Hematopoietic multipotent progenitor cell treated with erythropoietin and hydrocortisone succinate and interleukin-3 and kit ligand, for 15 days (in vitro differentiated cells): ENCODE measurements at regions not wholly inside any gene's neighbourhood (a gene's known extent, or its start where the extent isn't known, plus 50 kb on each side); places are given as distances from the start of the nearest gene placed in this dataset.

ENCODE experiments used
- DNase-seq: peaks from one replicate; pipeline ENCODE4 v3.0.0-alpha.2; 2015; ENCODE audit warnings: low spot score

- DNase-seq = no peak
Measured at GRCh38 chr14:65877624-65878023, 465.1 kb downstream of the FUT8 start.

GRCh38 chr14:65878586-65878985 is 466.1 kb downstream of the FUT8 start:
- no peak for DNase-seq

- no peak for DNase-seq
Measured at GRCh38 chr14:65879248-65880009, 466.9 kb downstream of the FUT8 start.

GRCh38 chr14:65880507-65880906 is 468.0 kb downstream of the FUT8 start:
- no peak for DNase-seq

- no peak for DNase-seq
Measured at GRCh38 chr14:65881642-65882041, 469.1 kb downstream of the FUT8 start.

GRCh38 chr14:65888677-65889076 is 476.1 kb downstream of the FUT8 start:
- DNase-seq = no peak

GRCh38 chr14:65892315-65892714 is 479.8 kb downstream of the FUT8 start:
- DNase-seq = no peak

GRCh38 chr14:65900164-65900563 is 487.6 kb downstream of the FUT8 start:
- DNase-seq = no peak

- no peak for DNase-seq
Measured at GRCh38 chr14:65901595-65901994, 489.1 kb downstream of the FUT8 start.

- no peak for DNase-seq
Measured at GRCh38 chr14:65904988-65905387, 492.5 kb downstream of the FUT8 start.

GRCh38 chr14:65906344-65906743 is 493.8 kb downstream of the FUT8 start:
- DNase-seq = no peak

- no peak for DNase-seq
Measured at GRCh38 chr14:65906948-65907347, 494.4 kb downstream of the FUT8 start.

GRCh38 chr14:65910108-65910786 is 497.7 kb downstream of the FUT8 start:
- DNase-seq = no peak

GRCh38 chr14:65915125-65915524 is 502.6 kb downstream of the FUT8 start:
- DNase-seq = no peak

- DNase-seq = no peak
Measured at GRCh38 chr14:65916055-65916454, 503.5 kb downstream of the FUT8 start.

- DNase-seq = no peak
Measured at GRCh38 chr14:65920996-65921395, 508.5 kb downstream of the FUT8 start.

GRCh38 chr14:65922142-65922541 is 509.6 kb downstream of the FUT8 start:
- DNase-seq = no peak

- DNase-seq = no peak
Measured at GRCh38 chr14:65926504-65926903, 514.0 kb downstream of the FUT8 start.

- DNase-seq = no peak
Measured at GRCh38 chr14:65926935-65927700, 514.6 kb downstream of the FUT8 start.

GRCh38 chr14:65927931-65928356 is 515.4 kb downstream of the FUT8 start:
- no peak for DNase-seq

- DNase-seq = no peak
Measured at GRCh38 chr14:65928995-65929394, 516.5 kb downstream of the FUT8 start.

GRCh38 chr14:65933400-65934069 is 521.0 kb downstream of the FUT8 start:
- no peak for DNase-seq
